B cell (primary cell): ENCODE measurements at regions not wholly inside any gene's neighbourhood (a gene's known extent, or its start where the extent isn't known, plus 50 kb on each side); places are given as distances from the start of the nearest gene placed in this dataset. TPM values are rescaled to one million over a fixed set of nuclear protein-coding genes. Genes with fewer than 3 reads are reported as not detected.

Source experiments
- ATAC-seq: fragments of 200-7000 bp; cut with Tn5 transposase; one replicate; pipeline ENCODE4 v1.10.0; 2021; ENCODE audit warnings: low read depth, mild to moderate bottlenecking, moderate number of reproducible peaks, moderate library complexity
- CTCF ChIA-PET: fragments of 350-600 bp; sonication (Branson Sonifier 250); formaldehyde crosslinking; loops from one replicate; lab custom pipeline; 2021; ENCODE audit warnings: antibody characterized with exemption, inconsistent platforms; lab: Charles Lee
- POLR2A ChIA-PET: fragments of 350-600 bp; sonication (Branson Sonifier 250); formaldehyde crosslinking; loops from one replicate; lab custom pipeline; 2021; ENCODE audit warnings: antibody characterized with exemption; lab: Charles Lee
- DNase-seq: peaks from one replicate; pipeline ENCODE4 v3.0.0; 2013
- H2AFZ ChIP-seq: 2 replicates; pipeline ENCODE4 v1.6.1; 2012; ENCODE audit warnings: mild to moderate bottlenecking, low read depth, low read length; ENCODE audit not compliant: insufficient read depth, poor library complexity, severe bottlenecking
- H3K27ac ChIP-seq, 2 donors: 1 replicate in 1 of 2; 2 replicates in 1 of 2; pipeline ENCODE4 v1.5.1; 2012 to 2013; ENCODE audit warnings: low read length in 2 of 2, mild to moderate bottlenecking in 2 of 2, moderate library complexity in 1 of 2
- H3K27me3 ChIP-seq, 4 experiments: fragments of 200-600 bp in 1 of 4; sonication (generic) in 1 of 4; replicated peaks in 1 of 4; 1 replicate in 2 of 4; 2 replicates in 2 of 4; pipeline versions ENCODE4 v1.6.1 to v1.7.0; 2013 to 2016; ENCODE audit warnings: low read length in 3 of 4, mild to moderate bottlenecking in 2 of 4, mixed read lengths in 1 of 4, moderate library complexity in 1 of 4; ENCODE audit not compliant: insufficient read depth in 4 of 4, control insufficient read depth in 3 of 4; ENCODE audit errors: control extremely low read depth in 1 of 4
- H3K36me3 ChIP-seq, 2 experiments: replicated peaks in 1 of 2; 1 replicate in 1 of 2; 2 replicates in 1 of 2; pipeline versions ENCODE4 v1.6.1 to v1.7.1; 2013; ENCODE audit warnings: low read length in 1 of 2; ENCODE audit not compliant: insufficient read depth in 2 of 2, control insufficient read depth in 1 of 2; ENCODE audit errors: control extremely low read depth in 1 of 2, extremely low read depth in 1 of 2
- H3K4me1 ChIP-seq, 2 donors: fragments of 200-600 bp in 1 of 2; sonication (generic) in 1 of 2; 1 replicate in 1 of 2; 2 replicates in 1 of 2; pipeline versions ENCODE4 v1.5.1 to v1.6.1; 2013 to 2017; ENCODE audit warnings: low read length in 2 of 2; ENCODE audit not compliant: control insufficient read depth in 2 of 2, insufficient read depth in 2 of 2
- H3K4me2 ChIP-seq: replicated peaks from 2 replicates; pipeline ENCODE3; 2012; ENCODE audit warnings: mild to moderate bottlenecking, low read depth, low read length; ENCODE audit not compliant: poor library complexity, severe bottlenecking
- H3K4me3 ChIP-seq, 5 experiments: fragments of 200-600 bp in 1 of 5; sonication (generic) in 1 of 5; 1 replicate in 3 of 5; 2 replicates in 2 of 5; pipeline versions ENCODE4 v1.5.1 to v1.7.0; 2011 to 2016; ENCODE audit warnings: low read length in 4 of 5, mild to moderate bottlenecking in 4 of 5, low read depth in 2 of 5, control low read depth in 1 of 5, moderate library complexity in 1 of 5; ENCODE audit not compliant: insufficient read depth in 1 of 5; ENCODE audit errors: control extremely low read depth in 1 of 5, extremely low read depth in 1 of 5
- H3K79me2 ChIP-seq: fragments of 200-600 bp; sonication (generic); one replicate; pipeline ENCODE4 v1.6.0; 2016; ENCODE audit warnings: low read length; ENCODE audit not compliant: control insufficient read depth, insufficient read depth
- H3K9ac ChIP-seq: fragments of 200-600 bp; sonication (generic); 2 replicates; pipeline ENCODE4 v1.6.1; 2017; ENCODE audit warnings: mild to moderate bottlenecking, low read length, moderate library complexity
- H3K9me3 ChIP-seq, 3 donors: one replicate each; pipeline versions ENCODE4 v1.6.1 to v1.7.1; 2013; ENCODE audit warnings: low read length in 2 of 3; ENCODE audit not compliant: control insufficient read depth in 2 of 3, insufficient read depth in 1 of 3; ENCODE audit errors: control extremely low read depth in 1 of 3
- H4K20me1 ChIP-seq: 2 replicates; pipeline ENCODE4 v1.6.0; 2012; ENCODE audit warnings: mild to moderate bottlenecking, low read length; ENCODE audit not compliant: insufficient read depth, control insufficient read depth, poor library complexity, severe bottlenecking
- H3K27ac Mint-ChIP-seq: one replicate; pipeline ENCODE4 v1.8.0; 2021; ENCODE audit warnings: mixed read lengths
- H3K27me3 Mint-ChIP-seq: one replicate; pipeline ENCODE4 v1.8.0; 2021; ENCODE audit warnings: mixed read lengths
- H3K4me1 Mint-ChIP-seq: one replicate; pipeline ENCODE4 v1.8.0; 2021; ENCODE audit warnings: mixed read lengths
- H3K4me3 Mint-ChIP-seq: one replicate; pipeline ENCODE4 v1.8.0; 2021; ENCODE audit warnings: mixed read lengths
- H3K9me3 Mint-ChIP-seq: one replicate; pipeline ENCODE4 v1.8.0; 2022; ENCODE audit warnings: mixed read lengths; ENCODE audit not compliant: insufficient read depth
- CTCF ChIP-seq: fragments of 200-600 bp; IDR thresholded peaks from one replicate; pipeline ENCODE4 v1.8.0; 2022; ENCODE audit warnings: antibody characterized with exemption, mild to moderate bottlenecking
- EZH2 ChIP-seq: IDR thresholded peaks from 2 replicates; pipeline ENCODE4 v1.6.1; 2012; ENCODE audit warnings: borderline replicate concordance, low read depth, mild to moderate bottlenecking, moderate library complexity, low read length; ENCODE audit not compliant: insufficient read depth, poor library complexity, severe bottlenecking
- WGBS: methylation state at CpG from one replicate; pipeline ENCODE4 v1.1.5; 2013; ENCODE audit warnings: missing lambda C conversion rate; ENCODE audit not compliant: insufficient coverage; 5-methylcytosine and 5-hydroxymethylcytosine counted together
- intact Hi-C: fragments of 100-400 bp; cut with micrococcal nuclease; formaldehyde crosslinking; loops from one replicate; pipeline ENCODE4 v1.10.0; 2022
- small RNA-seq: library from RNA; depleted of rRNA; stranded (forward); fragments of <200 nt; gene quantifications from one replicate; pipeline ENCODE3, GENCODE V24; 2012; ENCODE audit warnings: low replicate concordance, low read depth; ENCODE audit not compliant: insufficient read length

DNA sequence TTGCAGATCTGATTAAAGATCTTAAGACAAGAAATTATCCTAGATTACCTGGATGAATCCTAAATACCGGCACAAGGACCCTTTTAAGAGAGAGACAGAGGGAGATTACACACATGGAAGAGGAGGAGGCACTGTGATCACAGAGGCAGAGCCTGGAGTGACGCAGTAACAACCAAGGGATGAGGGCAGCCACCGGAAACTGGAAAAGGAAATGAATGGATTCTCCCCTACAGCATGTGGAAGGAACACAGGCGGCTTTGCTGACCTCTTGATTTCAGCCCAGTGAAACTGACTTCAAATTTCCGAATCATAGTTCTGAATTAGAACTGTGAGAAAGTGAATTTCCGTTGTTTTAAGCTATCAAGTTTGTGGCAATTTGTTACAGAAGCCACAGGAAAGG lies 50.2 kb upstream of the IVNS1ABP start:
- Histone ChIP-seq H3K79me2 (no peaks in the 10 kb centered on the region), H3K4me1 (no peaks in the 10 kb centered on the region), H2AFZ (no peak overlapping the region), H3K4me3 (no peak overlapping the region), H3K27ac (no peak overlapping the region), H4K20me1 (no peaks in the 10 kb centered on the region), H3K4me2 (no peak overlapping the region), H3K9ac (no peak overlapping the region), H3K9me3 (no peaks in the 10 kb centered on the region), H3K36me3 (no peaks in the 10 kb centered on the region), H3K27me3 (no peaks in the 10 kb centered on the region)
- WGBS, result 100% methylated on average over 3 of the region's 6 CpGs
- Mint-ChIP-seq H3K4me3 (no peak overlapping the region), H3K27me3 (no peaks in the 10 kb centered on the region), H3K9me3 (peaks cover 2% of the 10 kb centered on the region), H3K27ac (no peak overlapping the region), H3K4me1 (peaks cover 22% of the 10 kb centered on the region)
- DNase-seq (no peak), ATAC-seq (no peak)
- TF ChIP-seq CTCF (no peak), EZH2 (no peak)
- POLR2A ChIA-PET, result no interaction called here
- CTCF ChIA-PET, result interaction anchor here (0.6 to 1.1 kb wide), 2 partner anchors 18 to 314 kb away, joined by 3 read pairs; no protein-coding TSS in a partner anchor
- intact Hi-C loops, result no loop called here

Small RNAs in the stretch of these regions (small RNA-seq; reads per million reads assigned to genes)
- gene MCRIP2P2, result not detected
- not detected for gene RF00019
- not detected for gene RNU7-183P
